Suppressor macrophage treated with lipopolysaccharide for 4 hours (primary cell): ENCODE measurements at regions not wholly inside any gene's neighbourhood (a gene's known extent, or its start where the extent isn't known, plus 50 kb on each side); places are given as distances from the start of the nearest gene placed in this dataset.
A peak's percentile ranks its signal among the peaks of the same experiment; 100 is the strongest.
"Not testable (repeated sequence)": the region's sequence is repeated elsewhere in the genome, so short reads cannot be mapped to it uniquely, and the experiment has no call there.

Experiments used
- DNase-seq: peaks from one replicate; pipeline ENCODE4 v3.0.0-alpha.2; 2020

- not testable (repeated sequence) for DNase-seq
Measured at GRCh38 chr6:57870083-57870482, 552.7 kb downstream of the PRIM2 start.

- DNase-seq: not testable (repeated sequence)
Measured at GRCh38 chr6:57873424-57873823, 556.0 kb downstream of the PRIM2 start.

GRCh38 chr6:57876659-57877058, 559.2 kb downstream of the PRIM2 start:
- not testable (repeated sequence) for DNase-seq

GRCh38 chr6:57877729-57878128, 560.3 kb downstream of the PRIM2 start:
- DNase-seq: not testable (repeated sequence)

GRCh38 chr6:57878792-57879191, 561.4 kb downstream of the PRIM2 start:
- DNase-seq: not testable (repeated sequence)

- DNase-seq: not testable (repeated sequence)
Measured at GRCh38 chr6:57898850-57899249, 581.4 kb downstream of the PRIM2 start.

DNA sequence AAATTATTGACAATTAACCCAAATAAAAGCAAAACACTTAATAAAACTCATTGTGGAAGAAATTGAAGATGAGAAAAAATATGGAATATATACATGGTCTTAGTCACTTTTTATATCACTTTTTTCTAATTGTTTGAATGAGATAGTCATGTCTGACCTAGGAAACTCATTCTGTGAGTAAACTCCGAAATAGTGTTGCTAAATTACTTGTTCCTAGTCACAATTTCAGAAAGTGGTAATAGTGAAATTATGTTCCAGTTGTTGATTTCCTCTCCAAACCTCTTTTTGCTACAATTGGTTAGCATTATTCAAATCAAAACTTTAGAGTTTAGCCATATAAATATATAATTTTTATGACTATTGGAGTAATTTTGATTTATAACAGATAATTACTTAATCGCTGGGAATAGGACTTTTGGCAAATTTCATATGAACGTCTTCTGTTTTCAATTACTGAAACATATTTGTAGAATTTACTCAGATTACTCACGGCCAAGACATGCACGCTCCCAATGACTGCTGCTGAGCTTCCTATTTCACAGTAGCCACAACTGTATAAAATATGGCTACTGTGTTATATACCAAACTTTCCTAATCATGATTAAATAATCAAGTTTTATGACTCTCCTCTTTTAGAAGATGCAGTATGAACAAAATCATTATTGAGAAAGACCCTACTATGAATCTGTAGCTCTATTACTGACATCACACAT, 583.4 kb downstream of the PRIM2 start:
- DNase-seq: not testable (repeated sequence)

DNA sequence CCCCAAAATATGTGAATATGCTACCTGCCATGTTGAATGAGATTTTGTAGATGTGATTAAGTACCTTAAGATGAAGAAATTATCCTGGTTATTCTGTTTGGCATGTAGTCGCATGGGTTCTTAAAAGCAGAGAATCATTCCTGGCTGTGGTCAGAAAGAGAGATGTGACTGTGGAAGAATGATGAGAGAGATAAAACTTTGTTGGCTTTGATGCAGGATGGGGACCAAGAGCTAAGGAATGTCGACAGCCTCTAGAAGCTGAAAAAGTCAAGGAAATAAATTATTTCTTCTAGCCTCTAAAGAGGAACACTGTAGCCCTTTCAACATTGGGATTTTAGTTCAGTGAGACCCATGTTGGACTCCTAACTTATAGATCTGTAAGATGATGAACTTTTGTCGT, 584.0 kb downstream of the PRIM2 start:
- not testable (repeated sequence) for DNase-seq

DNA sequence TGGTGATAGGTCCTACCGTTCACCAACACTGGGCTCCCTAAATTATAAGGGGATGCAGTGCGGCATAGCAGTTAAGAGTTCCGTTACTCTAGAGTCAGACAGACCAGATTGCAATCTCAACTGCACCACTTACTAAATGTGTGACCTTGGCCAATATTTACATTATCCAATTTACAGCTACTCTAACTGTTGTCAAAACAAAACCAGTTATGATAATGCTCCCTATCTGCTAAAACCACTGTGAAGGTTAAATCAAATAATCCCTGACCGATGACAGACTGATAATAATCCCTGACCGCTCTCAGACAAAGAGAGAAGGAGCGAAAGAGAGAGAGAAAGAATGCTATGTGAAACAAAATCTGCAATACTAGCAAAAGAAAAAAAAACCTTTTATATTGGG, 586.9 kb downstream of the PRIM2 start:
- DNase-seq: not testable (repeated sequence)

DNA sequence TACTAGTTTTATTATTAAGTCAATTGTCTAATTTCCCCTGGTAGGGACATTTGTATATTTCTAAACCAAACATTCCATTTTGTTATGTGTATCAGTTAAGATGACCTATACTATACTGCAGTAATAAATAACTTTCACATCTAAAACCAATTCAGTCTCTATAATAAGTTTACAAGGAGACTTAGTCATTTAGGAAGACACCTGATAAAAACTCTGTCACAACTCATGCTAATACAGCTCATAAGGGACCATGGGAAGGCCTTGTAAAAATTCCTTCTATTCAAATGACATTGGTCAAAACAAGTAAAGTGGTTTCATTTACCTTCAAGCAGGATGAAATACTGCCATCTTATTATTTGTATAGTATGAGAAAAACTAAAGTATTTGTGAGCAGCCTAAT, 597.9 kb downstream of the PRIM2 start:
- not testable (repeated sequence) for DNase-seq

- DNase-seq: not testable (repeated sequence)
Measured at GRCh38 chr6:57942966-57943365, 625.5 kb downstream of the PRIM2 start.

DNA sequence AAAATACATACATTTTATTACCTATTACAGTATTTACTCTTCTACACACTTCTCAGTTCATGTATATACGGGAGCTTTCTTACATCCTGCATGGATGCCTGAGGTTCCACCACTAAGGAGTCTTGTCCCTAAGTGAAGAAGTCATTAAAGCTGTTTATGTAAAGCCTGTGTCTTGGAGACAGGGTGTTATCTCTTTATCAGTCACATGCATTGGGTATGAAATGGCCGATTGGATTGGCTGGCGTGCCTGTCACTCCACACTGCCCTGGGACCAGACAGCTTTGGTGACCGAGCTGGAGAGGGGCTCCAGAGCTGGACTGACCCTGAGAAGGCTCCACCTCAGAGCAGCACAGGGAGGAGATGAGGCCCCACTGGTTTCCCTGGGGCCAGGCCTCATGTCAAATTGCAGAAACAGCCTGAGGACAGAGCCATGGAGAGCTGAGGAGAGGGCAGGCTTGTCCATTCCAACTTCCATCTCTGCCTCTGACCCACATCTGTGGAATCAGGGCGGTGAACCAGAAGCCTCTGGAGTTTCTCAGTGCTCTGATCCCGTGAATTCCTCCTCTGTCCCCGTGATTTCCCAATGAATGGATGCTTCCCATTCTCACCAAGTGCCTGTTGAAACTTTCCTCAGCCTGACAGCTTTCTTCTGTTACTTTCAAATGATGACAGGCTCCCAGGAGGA, 628.8 kb downstream of the PRIM2 start:
- not testable (repeated sequence) for DNase-seq

DNA sequence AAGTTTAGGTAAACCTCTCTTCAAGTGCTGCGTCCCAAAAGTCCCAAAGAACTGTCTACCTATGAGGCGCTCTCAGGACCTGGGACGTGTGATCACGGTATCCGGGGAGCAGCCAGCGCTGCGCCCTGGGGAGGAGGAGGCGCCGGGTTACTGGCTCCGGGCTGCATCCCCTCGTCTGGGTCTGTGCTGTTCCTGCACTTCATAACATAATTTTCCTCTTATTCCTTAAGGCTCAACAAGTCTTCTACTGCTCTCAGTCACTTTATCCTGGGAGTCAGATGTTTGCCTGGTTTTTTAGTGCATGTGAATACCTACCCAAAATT, 629.3 kb downstream of the PRIM2 start:
- DNase-seq: not testable (repeated sequence)

DNA sequence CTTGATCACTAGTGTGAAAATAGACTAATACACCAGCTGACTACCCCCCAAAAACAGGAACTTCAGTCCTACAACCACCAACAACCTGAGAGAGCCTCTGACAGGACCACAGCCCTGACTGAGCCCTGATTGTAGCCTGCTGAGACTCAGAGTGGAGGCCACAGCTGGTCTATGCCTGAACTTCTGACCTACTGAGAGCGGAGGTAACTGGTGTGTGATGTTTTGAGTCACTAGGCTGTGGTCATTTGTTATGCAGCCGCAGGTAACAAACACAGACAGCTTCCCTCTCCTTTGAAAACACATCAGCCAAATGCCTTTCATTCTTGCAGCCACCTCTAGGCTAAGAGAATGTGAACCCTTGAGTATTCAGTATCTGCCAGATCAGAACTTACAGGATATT, 631.1 kb downstream of the PRIM2 start:
- DNase-seq: not testable (repeated sequence)

- not testable (repeated sequence) for DNase-seq
Measured at GRCh38 chr6:57950430-57950829, 633.0 kb downstream of the PRIM2 start.

- not testable (repeated sequence) for DNase-seq
Measured at GRCh38 chr6:57966757-57967156, 649.3 kb downstream of the PRIM2 start.

GRCh38 chr6:57971956-57972355, 654.5 kb downstream of the PRIM2 start:
- not testable (repeated sequence) for DNase-seq

DNA sequence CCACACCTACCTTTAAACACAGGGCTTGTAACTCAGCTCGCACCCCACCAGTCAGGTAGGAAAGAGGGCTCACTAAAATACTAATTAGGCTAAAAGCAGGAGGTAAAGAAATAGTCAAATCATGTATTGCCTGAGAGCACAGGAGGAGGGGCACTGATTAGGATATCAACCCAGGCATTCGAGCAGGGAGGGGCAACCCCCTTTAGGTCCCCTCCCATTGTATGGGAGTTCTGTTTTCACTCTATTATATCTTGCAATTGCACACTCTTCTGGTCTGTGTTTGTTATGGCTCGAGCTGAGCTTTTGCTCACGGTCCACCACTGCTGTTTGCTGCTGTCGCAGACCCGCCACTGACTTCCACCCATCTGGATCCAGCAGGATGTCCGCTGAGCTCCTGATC, 657.2 kb downstream of the PRIM2 start:
- no peak for DNase-seq

DNA sequence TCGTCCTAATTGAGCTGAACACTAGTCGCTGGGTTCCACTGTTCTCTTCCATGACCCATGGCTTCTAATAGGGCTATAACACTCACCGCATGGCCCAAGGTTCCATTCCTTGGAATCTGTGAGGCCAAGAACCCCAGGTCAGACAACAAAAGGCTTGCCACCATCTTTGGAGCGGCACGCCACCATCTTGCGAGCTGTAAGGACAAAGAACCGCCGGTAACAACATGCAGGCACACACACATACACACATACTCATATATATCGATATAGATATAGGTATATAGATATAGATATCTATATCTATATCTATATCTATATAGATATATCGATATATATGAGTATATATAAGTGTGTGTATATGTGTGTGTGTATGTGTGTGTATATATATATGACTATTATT, 657.7 kb downstream of the PRIM2 start:
- DNase-seq: not testable (repeated sequence)

DNA sequence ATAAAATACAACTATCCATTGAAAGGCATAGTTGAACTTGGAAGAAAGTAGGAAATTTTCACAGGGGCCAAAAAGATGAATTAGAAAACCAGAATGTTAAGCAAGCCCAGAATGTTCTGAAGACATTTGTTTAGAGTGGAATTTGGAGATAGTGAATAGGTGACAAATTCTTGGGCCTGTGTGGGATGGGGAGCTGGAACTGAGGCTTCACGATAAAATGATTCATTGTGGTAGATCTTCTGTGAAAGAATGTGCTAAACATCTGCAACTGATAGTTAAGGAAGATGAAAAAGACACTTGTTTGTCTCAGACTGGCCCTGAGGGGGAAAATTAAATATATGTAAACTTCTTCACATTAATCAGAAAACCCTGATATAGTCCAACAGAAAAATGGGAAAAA, 658.9 kb downstream of the PRIM2 start:
- not testable (repeated sequence) for DNase-seq

DNA sequence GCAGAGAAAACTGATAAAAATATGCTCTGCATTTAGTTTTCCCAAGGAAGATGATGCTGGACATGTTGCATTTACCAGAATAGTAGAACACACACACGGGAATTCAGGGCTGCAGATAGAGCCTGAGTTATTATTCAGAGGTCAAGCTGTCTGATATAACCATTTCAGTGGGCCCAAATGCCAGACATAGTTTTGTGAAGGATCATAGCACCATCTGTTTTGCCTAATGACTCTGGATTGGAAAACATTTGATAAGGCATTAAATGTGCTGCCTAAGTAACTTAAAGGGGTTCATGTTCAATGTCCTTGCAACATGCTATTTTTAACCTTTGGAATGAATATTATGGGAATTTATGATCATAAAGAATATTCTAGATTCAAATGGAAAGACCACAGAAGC, 666.2 kb downstream of the PRIM2 start:
- DNase-seq: not testable (repeated sequence)

DNA sequence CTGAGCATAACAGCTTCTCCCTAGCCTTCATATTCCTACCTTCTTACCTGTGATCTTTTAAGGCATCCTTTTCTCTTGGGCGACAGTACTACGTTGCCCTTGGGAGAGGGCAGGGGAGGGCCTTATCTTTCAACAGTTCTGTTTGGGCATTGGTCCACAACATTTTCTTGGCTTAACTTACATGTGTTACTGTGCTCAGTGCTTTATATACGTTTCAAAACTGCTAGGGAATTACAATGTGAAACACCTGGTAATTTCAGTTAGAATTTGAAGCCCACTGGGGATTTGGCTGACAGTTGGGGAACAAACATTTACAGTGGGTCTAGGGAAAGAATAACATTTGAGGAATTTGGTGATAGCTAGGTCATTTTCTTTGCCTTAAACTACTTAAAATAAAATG, 667.1 kb downstream of the PRIM2 start:
- not testable (repeated sequence) for DNase-seq

DNA sequence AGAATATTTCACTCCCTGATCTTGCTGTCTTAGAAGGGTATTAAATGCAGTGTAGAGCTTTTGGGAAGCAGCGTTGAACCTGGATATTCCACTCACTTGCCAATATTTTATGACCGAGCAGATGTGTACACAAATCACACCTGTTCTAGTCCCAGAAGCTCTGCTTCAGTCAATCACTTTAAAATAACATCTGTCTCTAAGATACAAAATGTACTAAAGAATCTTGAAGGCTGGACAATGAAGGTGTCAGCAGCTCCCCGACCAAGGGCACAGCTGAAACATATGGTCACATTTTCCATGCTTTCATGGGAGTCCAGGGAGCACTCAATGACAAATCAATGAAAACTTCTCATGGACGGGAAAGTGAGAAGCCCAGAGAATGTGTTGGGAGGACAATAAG, 668.3 kb downstream of the PRIM2 start:
- not testable (repeated sequence) for DNase-seq

- peak; percentile 9 for DNase-seq
Measured at GRCh38 chr6:57986584-57986983, 669.2 kb downstream of the PRIM2 start.
